HFF-Myc (cell line): ENCODE measurements at regions not wholly inside any gene's neighbourhood (a gene's known extent, or its start where the extent isn't known, plus 50 kb on each side); places are given as distances from the start of the nearest gene placed in this dataset.

Source experiments
- DNase-seq: peaks from one replicate; pipeline ENCODE4 v3.0.0-alpha.2; 2011; ENCODE audit warnings: low read depth; ENCODE audit errors: extremely low read depth
- H3K4me3 ChIP-seq: replicated peaks from 2 replicates; pipeline ENCODE4 v1.5.1; 2011; ENCODE audit warnings: low read depth, mild to moderate bottlenecking, control low read depth, low read length
- TF ChIP-seq, protein P1 (sequence below): IDR thresholded peaks from 2 replicates; pipeline ENCODE4 v1.5.1; 2012; ENCODE audit warnings: mild to moderate bottlenecking, low read depth, low read length, control low read depth; ENCODE audit errors: missing control alignments

DNA sequence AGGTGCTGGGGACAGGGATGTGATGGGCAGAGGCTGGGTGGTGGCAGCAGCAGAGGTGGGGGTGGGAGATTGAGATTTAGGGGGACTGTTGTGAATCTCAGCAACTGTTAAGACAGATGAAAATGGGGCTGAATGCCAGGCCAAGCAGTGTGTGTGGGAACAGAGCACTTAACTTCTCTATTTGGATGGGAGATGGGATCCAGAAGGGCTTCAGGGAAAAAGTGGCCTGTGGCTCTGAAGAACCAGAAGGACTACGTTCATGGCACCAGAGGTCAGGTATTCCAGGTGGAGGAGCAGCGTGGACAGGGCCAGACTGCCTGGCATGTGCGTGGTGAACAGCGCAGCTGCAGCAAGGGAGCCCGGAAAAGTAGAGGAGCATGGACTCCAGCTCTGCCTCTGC, 82.6 kb upstream of the SYT13 start:
- TF ChIP-seq, protein P1, sequence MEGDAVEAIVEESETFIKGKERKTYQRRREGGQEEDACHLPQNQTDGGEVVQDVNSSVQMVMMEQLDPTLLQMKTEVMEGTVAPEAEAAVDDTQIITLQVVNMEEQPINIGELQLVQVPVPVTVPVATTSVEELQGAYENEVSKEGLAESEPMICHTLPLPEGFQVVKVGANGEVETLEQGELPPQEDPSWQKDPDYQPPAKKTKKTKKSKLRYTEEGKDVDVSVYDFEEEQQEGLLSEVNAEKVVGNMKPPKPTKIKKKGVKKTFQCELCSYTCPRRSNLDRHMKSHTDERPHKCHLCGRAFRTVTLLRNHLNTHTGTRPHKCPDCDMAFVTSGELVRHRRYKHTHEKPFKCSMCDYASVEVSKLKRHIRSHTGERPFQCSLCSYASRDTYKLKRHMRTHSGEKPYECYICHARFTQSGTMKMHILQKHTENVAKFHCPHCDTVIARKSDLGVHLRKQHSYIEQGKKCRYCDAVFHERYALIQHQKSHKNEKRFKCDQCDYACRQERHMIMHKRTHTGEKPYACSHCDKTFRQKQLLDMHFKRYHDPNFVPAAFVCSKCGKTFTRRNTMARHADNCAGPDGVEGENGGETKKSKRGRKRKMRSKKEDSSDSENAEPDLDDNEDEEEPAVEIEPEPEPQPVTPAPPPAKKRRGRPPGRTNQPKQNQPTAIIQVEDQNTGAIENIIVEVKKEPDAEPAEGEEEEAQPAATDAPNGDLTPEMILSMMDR: no peak
- DNase-seq: no peak
- H3K4me3 ChIP-seq: no peak overlapping the region

DNA sequence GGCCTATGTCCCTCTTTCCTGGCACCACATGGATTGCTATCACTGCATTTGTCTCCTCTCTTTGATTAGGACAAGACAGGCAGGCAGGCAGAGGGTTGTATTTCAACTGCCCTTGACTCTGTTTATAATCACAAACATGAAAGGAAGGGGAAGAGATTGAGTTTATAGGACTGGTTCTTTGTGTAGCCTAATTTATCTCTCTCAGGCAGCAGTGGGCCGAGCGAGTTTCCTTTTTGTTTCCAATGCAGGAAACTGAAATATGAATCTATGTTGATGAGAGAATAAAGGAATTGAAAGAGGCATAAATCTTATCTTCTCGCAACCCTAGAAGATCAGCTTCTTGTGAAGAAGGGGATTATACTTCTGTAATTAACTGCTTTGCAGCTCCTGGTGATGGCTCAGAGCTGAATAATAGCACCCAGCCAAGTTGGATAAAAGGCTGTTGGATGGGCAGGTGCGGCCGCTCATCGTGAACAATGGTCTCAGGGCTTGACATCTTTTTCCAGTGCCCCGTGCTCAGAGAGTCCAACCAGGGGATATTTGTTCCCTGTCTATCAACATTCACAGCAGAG, 80.6 kb upstream of the SYT13 start:
- DNase-seq: no peak
- no peak overlapping the region for H3K4me3 ChIP-seq
- TF ChIP-seq, protein P1: no peak

DNA sequence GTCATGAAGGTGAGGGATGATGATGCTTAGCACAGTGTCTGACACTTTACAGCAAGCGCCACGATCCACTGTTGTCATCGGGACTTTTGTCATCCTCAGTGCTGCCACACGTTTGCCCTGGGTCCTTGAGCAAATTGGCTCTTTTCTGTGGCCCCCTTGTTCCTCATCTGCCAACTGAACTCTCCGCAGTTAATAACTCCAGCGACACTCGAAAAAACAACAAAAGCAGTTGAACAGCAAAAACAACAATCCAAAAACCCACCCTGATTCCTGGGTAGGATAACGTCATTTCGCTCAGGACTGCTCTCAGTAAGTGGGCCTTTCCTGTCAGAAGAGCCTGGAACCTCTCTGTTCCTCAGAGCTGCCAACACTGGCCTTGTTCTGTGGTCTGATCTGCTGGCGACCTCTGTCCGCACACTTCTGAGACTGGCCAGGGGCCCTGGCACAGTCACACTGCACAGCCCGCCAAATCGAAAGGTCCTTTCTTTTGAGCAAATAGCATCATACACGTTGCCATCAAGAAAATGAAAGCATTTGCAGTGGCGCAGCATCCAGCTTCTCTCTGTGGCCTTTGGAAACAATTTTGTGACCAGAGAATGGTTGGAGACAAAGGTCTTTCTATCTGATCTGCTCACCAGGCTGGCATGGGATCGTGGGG, 79.9 kb upstream of the SYT13 start:
- no peak for DNase-seq
- H3K4me3 ChIP-seq: no peak overlapping the region
- TF ChIP-seq, protein P1: no peak

DNA sequence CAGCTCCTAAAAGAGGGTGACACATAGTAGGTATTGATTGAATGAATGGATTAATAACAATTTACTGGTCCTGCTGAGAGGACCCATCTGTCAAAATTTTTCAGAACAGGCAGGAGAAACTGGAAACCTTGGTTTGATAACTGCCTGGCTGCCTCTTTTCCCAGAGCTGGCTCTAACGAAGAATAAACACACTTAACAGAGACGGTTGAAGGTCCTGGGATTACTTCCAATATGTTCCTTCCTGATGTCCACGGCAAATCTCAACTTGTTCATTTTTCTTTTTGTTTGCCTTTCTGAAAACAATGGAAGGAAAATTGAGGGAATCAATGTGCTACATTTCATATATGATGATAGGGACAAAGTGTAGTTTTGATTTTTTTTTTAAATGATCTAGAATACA, 76.5 kb upstream of the SYT13 start:
- H3K4me3 ChIP-seq: no peak overlapping the region
- DNase-seq: no peak
- TF ChIP-seq, protein P1: no peak

DNA sequence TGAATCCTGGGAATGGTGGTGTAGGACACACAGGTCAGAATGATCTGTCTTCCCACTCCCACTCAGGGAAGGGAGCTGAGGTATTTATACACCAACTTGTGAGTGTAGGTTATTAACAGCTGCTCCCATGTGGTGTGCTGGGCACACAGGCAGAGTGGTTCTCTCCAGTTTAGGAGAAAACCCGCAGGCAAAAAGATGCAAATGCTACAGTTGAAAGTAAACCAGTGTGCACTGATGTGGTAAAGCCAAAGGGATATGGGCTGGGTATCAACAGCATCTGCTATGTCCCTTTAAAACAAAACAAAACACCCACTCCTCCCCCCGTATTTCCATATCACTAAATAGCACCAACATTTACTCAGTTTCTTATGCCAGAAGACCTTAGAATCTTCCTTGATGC, 75.4 kb upstream of the SYT13 start:
- TF ChIP-seq, protein P1: no peak
- no peak for DNase-seq
- no peak overlapping the region for H3K4me3 ChIP-seq

- TF ChIP-seq, protein P1: no peak
- peak overlapping the region; percentile 27 for H3K4me3 ChIP-seq
- no peak for DNase-seq
These were observed 69.5 kb upstream of the SYT13 start for GRCh38 chr11:45355706-45356041.
